RWPE2 (cell line): ENCODE measurements at regions not wholly inside any gene's neighbourhood (a gene's known extent, or its start where the extent isn't known, plus 50 kb on each side); places are given as distances from the start of the nearest gene placed in this dataset.

Experiments used
- ATAC-seq: fragments of 200-7000 bp; cut with Tn5 transposase; 3 replicates; pipeline ENCODE4 v1.9.1; 2021; ENCODE audit warnings: low read depth
- DNase-seq: peaks from one replicate; pipeline ENCODE4 v3.0.0-alpha.2; 2020; ENCODE audit warnings: low spot score
- H3K27ac ChIP-seq: fragments of 450-650 bp; 2 replicates; pipeline ENCODE4 v1.5.1; 2017; ENCODE audit warnings: mild to moderate bottlenecking; ENCODE audit not compliant: poor library complexity, severe bottlenecking
- H3K27me3 ChIP-seq: fragments of 250-450 bp; sonication (Bioruptor Pico); 2 replicates; pipeline ENCODE4 v1.5.1; 2021; ENCODE audit warnings: mild to moderate bottlenecking, moderate library complexity; ENCODE audit not compliant: insufficient read depth, poor library complexity, severe bottlenecking
- H3K36me3 ChIP-seq: fragments of 250-450 bp; sonication (Bioruptor Pico); 2 replicates; pipeline ENCODE4 v1.5.1; 2020; ENCODE audit warnings: low read depth, mild to moderate bottlenecking, moderate library complexity
- H3K4me1 ChIP-seq: fragments of 250-450 bp; sonication (Bioruptor Pico); 2 replicates; pipeline ENCODE4 v1.5.1; 2021; ENCODE audit warnings: mild to moderate bottlenecking, moderate library complexity; ENCODE audit not compliant: insufficient read depth, poor library complexity, severe bottlenecking
- H3K4me3 ChIP-seq: fragments of 250-450 bp; sonication (Bioruptor Pico); 2 replicates; pipeline ENCODE4 v1.5.1; 2021; ENCODE audit warnings: mild to moderate bottlenecking, moderate library complexity; ENCODE audit not compliant: severe bottlenecking
- H3K9me3 ChIP-seq: fragments of 250-450 bp; sonication (Bioruptor Pico); 2 replicates; pipeline ENCODE4 v1.5.1; 2021; ENCODE audit warnings: mild to moderate bottlenecking, moderate library complexity; ENCODE audit not compliant: severe bottlenecking
- CTCF ChIP-seq: fragments of 450-650 bp; IDR thresholded peaks from one replicate; pipeline ENCODE4 v1.5.1; 2017; ENCODE audit warnings: mild to moderate bottlenecking, moderate library complexity; ENCODE audit not compliant: poor library complexity, severe bottlenecking

DNA sequence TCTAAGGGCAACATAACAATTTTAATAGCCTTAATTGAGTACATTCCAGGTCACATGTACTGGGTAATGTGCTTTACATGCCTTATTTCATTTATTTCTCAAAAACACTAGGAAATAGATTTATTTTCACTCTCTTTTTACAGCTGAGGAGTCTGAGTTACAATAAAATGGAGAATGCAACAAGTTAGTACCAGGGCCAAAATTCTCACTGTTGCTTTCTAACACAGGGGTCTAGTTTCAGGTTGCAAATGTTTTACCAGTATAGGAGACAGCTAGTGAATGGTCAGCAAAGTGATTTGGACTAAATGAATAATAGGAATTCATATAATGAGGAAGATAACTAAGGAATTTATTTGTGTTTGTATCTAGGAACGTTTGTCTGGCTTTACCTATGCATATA lies 137.3 kb downstream of the RASSF9 start:
- TF ChIP-seq CTCF, result no peak
- no peak for ATAC-seq
- no peaks in the 10 kb centered on the region for H3K9me3 ChIP-seq

DNA sequence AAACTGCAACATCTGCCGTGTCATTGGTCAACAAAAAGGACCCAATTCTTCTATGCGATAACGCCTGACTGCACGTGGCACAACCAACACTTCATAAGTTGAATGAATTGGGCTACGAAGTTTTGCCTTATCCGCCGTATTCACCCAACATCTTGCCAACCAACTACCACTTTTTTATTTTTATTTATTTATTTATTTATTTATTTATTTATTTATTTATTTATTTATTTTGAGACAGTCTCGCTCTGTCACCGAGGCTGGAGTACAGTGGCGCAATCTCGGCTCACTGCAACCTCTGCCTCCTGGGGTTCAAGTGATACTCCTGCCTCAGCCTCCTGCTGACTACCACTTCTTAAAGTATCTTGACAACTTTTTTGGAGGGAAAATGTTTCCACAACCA lies 127.4 kb downstream of the RASSF9 start:
- no peak for TF ChIP-seq CTCF
- H3K27me3 ChIP-seq, result no peaks in the 10 kb centered on the region
- ATAC-seq (no peak), DNase-seq (no peak)
- no peak overlapping the region for H3K4me3 ChIP-seq
- no peaks in the 10 kb centered on the region for H3K4me1 ChIP-seq
- no peak overlapping the region for H3K27ac ChIP-seq
- no peaks in the 10 kb centered on the region for H3K9me3 ChIP-seq
- no peaks in the 10 kb centered on the region for H3K36me3 ChIP-seq

More for the DNA sequence above, 137.3 kb downstream of the RASSF9 start:
- Histone ChIP-seq H3K4me1 (no peaks in the 10 kb centered on the region), H3K4me3 (no peak overlapping the region), H3K27ac (no peak overlapping the region), H3K27me3 (no peaks in the 10 kb centered on the region), H3K36me3 (no peaks in the 10 kb centered on the region)
- DNase-seq, result no peak

DNA sequence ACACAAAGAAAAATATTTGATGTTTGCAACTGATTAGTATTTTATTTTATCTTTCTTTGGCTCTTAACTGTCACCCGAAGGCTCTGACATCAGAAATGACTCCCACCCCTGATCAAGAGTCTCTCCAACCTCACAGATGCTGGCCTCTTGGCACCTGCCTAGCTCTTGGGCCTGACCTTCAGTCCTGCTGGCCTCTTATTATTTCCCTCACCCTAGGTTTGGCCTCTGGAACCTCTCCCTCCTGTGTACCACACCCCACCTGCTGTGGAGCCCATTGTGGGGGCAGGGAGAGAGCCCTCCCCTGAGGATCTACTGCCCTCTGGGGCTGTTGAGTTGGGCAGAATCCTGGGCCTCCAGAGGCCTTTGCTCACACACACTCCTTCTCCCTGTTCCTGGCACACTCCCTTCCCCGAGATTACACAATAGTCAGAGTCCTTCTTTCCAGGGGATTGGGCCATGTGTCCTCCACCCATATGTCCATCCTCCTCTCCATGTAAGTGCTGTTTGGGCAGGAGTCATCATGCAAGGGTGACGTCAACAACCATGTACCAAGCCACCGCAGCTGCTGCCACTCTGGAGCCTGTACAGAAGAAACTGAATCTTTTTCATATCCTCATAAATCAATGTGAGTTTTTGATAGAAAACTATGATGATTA lies 124.3 kb downstream of the RASSF9 start:
- no peak for DNase-seq
- H3K4me1 ChIP-seq, result no peaks in the 10 kb centered on the region
- no peak overlapping the region for H3K4me3 ChIP-seq
- H3K27ac ChIP-seq, result no peak overlapping the region
- TF ChIP-seq CTCF, result no peak
- H3K27me3 ChIP-seq, result no peaks in the 10 kb centered on the region
- H3K9me3 ChIP-seq, result no peaks in the 10 kb centered on the region
- ATAC-seq, result no peak
- H3K36me3 ChIP-seq, result no peaks in the 10 kb centered on the region

GRCh38 chr12:85713373-85713772 lies 122.8 kb downstream of the RASSF9 start:
- ATAC-seq (no peak), DNase-seq (no peak)
- no peak for TF ChIP-seq CTCF
- Histone ChIP-seq H3K27me3 (no peaks in the 10 kb centered on the region), H3K27ac (no peak overlapping the region), H3K4me1 (no peaks in the 10 kb centered on the region), H3K9me3 (no peaks in the 10 kb centered on the region), H3K4me3 (no peak overlapping the region), H3K36me3 (no peaks in the 10 kb centered on the region)

DNA sequence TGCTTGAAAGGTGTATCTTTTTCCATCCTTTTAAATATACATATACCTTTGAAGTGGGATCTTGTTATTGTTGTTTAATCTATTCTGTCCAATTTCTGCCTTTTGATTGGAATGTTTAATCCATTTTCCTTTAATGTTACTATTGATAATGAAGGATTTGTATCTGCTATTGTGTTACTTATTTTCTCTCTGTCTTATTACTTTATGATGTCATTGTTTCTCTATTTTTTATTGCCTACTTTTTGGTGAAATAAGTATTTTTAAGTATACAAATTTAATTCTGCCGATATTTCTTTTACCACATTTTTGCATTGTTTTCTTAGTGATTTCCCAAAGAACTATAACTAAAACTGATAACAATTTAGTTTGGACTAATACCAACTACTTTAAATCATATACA lies 121.8 kb downstream of the RASSF9 start:
- H3K4me1 ChIP-seq, result no peaks in the 10 kb centered on the region

More for the DNA sequence above, 121.8 kb downstream of the RASSF9 start:
- no peak for DNase-seq
- Histone ChIP-seq H3K27me3 (no peaks in the 10 kb centered on the region), H3K36me3 (no peaks in the 10 kb centered on the region), H3K4me3 (no peak overlapping the region), H3K9me3 (no peaks in the 10 kb centered on the region), H3K27ac (no peak overlapping the region)
- no peak for ATAC-seq
- TF ChIP-seq CTCF, result no peak
